ENCODE measurements at regions not wholly inside any gene's neighbourhood (a gene's known extent, or its start where the extent isn't known, plus 50 kb on each side); places are given as distances from the start of the nearest gene placed in this dataset.

- DNase-seq, result no peak
Measured at GRCh38 chr2:167491788-167492187, 603.5 kb downstream of the XIRP2 start.

GRCh38 chr2:167490455-167490854, 602.2 kb downstream of the XIRP2 start:
- DNase-seq, result no peak

- DNase-seq, result no peak
Measured at GRCh38 chr2:167489325-167489724, 601.0 kb downstream of the XIRP2 start.

GRCh38 chr2:167487728-167488127, 599.4 kb downstream of the XIRP2 start:
- no peak for DNase-seq

GRCh38 chr2:167484875-167485274, 596.6 kb downstream of the XIRP2 start:
- DNase-seq, result no peak

- no peak for DNase-seq
Measured at GRCh38 chr2:167480986-167481309, 592.7 kb downstream of the XIRP2 start.

GRCh38 chr2:167480232-167480985, 592.1 kb downstream of the XIRP2 start:
- no peak for DNase-seq

GRCh38 chr2:167478196-167478595, 589.9 kb downstream of the XIRP2 start:
- DNase-seq, result no peak

- DNase-seq, result no peak
Measured at GRCh38 chr2:167475791-167476190, 587.5 kb downstream of the XIRP2 start.

GRCh38 chr2:167471734-167472133, 583.5 kb downstream of the XIRP2 start:
- DNase-seq, result no peak

GRCh38 chr2:167471332-167471731, 583.1 kb downstream of the XIRP2 start:
- DNase-seq, result no peak

- no peak for DNase-seq
Measured at GRCh38 chr2:167462379-167462778, 574.1 kb downstream of the XIRP2 start.

- DNase-seq, result no peak
Measured at GRCh38 chr2:167454036-167454435, 565.8 kb downstream of the XIRP2 start.

- no peak for DNase-seq
Measured at GRCh38 chr2:167451496-167452289, 563.4 kb downstream of the XIRP2 start.

- no peak for DNase-seq
Measured at GRCh38 chr2:167450364-167450763, 562.1 kb downstream of the XIRP2 start.

GRCh38 chr2:167440382-167440781, 552.1 kb downstream of the XIRP2 start:
- DNase-seq, result no peak

- DNase-seq, result no peak
Measured at GRCh38 chr2:167438206-167438605, 549.9 kb downstream of the XIRP2 start.

GRCh38 chr2:167431949-167432348, 543.7 kb downstream of the XIRP2 start:
- DNase-seq, result no peak

- no peak for DNase-seq
Measured at GRCh38 chr2:167430447-167430846, 542.2 kb downstream of the XIRP2 start.

- no peak for DNase-seq
Measured at GRCh38 chr2:167424803-167425755, 536.8 kb downstream of the XIRP2 start.

- no peak for DNase-seq
Measured at GRCh38 chr2:167424221-167424620, 535.9 kb downstream of the XIRP2 start.

GRCh38 chr2:167423731-167424130, 535.5 kb downstream of the XIRP2 start:
- DNase-seq, result no peak

- no peak for DNase-seq
Measured at GRCh38 chr2:167420211-167420610, 531.9 kb downstream of the XIRP2 start.
